GM21360 (cell line): ENCODE measurements at regions not wholly inside any gene's neighbourhood (a gene's known extent, or its start where the extent isn't known, plus 50 kb on each side); places are given as distances from the start of the nearest gene placed in this dataset.
"Not testable (repeated sequence)": the region's sequence is repeated elsewhere in the genome, so short reads cannot be mapped to it uniquely, and the experiment has no call there.

Experiments
- ATAC-seq: cut with Tn5 transposase; IDR thresholded peaks from one replicate; pipeline ENCODE4 v1.9.1; 2021; ENCODE audit warnings: mild to moderate bottlenecking, moderate library complexity; ENCODE audit not compliant: unreplicated experiment

DNA sequence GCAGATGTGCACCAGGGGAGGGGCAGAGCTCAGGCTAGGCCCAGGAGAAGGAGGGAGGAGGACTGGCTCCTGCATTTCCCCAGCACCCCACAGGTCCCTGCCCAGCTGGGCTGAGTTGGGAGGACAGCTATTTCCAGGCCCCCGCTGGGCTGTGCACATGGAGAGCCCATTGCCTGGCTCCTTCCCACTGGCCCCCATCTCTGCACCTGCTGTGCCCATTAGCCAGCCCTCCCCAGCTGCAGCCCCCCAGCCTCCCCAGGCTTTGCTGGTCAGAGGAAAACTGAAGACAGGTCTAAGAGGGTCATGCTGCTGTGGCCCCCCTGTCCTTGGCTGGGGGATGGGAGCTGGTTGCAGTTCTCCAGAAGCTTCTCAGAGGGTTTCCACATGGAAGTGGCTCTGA is 81.8 kb upstream of the SHANK2 start:
- ATAC-seq = no peak

DNA sequence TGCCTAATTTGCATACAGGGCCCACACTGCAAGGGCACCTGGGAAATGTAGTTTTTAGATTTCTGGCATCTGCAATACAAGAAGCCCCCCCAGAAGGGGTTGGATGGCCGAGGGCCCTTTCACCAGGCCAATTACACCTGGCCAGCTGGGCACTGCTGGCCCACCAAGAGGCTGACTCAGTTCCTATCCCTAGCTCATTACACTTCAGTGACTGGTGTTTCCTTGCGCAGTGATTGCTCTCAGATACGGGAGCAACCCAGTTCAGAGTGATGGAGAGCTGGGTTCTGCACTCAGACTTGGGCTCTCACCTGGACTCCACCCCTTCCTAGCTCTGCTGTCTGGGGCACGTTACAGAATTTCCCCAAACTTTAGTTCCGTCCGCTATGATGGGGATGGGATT is 81.1 kb upstream of the SHANK2 start:
- no peak for ATAC-seq

DNA sequence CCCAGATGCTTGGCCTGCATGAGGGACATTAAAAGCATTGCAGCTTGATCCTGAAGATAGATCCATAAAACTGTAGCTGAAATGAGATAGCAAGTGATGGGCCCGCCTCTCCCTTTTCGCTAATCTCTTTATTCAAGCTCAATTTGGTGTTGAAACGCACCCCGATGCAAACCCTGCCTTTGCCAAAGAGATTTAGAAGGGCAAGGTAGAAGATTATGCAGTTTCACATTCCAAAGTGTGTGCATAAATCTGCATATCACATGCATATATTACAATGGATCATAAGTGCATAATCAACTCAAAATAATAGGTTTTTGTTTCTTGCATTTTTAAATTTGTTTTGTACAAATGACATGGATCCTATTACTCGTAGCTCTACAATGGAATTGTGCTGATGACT is 80.1 kb upstream of the SHANK2 start:
- no peak for ATAC-seq

DNA sequence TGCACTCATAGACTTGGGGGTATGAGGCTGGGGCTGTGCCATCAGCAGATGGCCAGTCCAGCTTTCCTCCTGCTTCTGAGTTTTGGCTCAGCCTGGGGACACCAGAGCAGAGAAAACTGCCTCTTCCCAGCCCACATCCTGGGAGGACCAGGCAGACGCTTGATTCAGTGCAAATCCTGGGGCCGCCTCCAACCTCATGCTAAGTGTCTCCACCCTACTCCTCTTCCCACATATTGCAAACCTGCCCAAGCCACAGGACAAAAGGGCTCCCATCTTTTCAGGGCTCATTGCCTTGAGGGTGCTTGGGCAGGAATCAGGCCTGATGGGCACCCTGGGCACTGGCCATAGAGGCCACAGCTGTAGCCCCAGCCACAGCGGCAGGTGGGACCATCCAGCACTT is 79.7 kb upstream of the SHANK2 start:
- no peak for ATAC-seq

DNA sequence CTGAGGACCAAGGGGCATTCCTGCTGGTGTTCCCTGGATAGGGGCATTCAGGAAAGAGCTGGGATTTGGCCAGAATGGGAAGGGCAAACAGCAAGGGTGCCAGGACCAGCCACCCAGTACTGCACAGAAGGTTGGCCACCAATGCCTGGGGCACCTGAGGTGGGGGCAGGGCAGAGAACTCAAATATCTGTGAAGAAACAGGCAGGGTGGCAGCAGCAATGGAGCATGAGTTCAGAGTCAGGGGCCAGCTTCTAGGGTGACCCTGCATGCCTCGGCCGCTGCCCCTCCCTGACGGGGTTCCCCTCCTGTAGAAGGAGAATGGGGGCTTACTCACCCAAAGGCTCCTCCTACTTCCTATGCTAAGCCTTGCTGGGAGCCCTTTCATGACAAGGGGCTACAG is 79.3 kb upstream of the SHANK2 start:
- no peak for ATAC-seq

DNA sequence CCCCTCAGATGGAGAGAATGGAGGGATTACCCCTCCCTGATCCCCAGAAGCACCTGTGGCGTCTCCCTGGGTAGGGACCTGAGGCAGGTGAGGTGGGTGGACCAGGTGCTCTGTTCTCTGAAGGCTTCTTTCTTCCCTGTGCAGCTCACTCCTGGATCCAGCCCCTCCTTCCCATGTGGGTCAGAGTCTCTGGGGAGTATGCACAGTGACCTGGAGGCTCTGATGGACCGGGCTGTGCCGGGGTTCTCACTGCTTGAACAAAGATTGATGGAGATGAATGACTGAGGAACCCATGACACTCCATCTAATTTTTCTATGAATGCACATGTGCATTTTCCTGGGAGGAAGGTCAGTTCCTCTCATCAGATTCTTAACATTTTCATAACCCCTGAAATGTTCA is 78.6 kb upstream of the SHANK2 start:
- no peak for ATAC-seq

DNA sequence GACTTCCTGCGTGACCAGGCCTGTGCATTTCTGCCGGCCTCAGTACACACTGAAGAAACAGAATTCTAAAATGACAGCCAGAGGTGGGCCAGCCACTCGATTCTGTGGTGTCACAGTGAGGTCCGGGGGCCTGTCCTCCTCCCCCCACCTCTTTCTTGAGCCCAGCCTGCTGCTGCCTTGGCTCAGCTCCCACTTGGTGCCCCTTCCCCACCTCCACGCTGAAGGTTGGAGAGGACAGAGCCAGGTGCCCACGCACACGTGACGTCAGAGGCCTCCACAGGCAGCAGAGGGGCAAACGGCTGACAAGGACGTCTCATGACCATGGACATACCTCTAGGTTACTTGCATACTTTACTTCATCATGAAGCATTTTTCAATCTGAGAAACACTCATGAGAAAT is 78.0 kb upstream of the SHANK2 start:
- ATAC-seq = no peak

DNA sequence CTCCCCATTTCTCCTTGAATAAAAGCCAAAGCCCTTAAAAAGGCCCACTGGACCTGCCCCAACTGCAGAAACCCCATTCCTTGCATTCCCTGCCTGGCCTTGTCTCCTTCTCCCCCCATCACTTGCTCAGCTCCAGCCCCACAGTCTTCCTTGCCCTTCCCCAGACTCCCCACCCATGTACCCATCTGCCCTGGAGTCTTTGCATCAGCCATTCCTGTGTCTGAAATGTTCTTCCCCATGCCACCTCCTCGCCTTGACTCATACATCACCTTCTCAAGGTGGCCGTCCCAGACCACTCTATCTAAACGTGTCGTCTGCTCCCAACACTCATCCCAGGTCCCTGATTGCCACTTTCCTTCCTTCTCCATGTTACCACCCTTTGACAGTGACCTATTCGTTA is 77.4 kb upstream of the SHANK2 start:
- no peak for ATAC-seq

DNA sequence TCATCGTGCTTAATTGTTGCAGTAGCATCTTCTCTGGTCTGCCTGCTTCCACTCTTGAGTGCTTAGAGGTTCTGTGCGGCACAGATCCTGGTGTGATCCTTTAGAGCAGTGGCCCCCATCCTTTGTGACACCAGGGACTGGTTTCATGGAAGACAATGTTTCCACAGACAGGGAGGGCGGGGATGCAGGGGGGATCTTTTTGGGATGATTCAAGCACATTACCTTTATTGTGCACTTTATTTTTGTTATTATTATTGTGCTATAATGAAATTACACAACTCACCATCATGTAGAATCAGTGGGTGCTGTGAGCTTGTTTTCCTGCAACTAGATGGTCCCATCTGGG is 76.8 kb upstream of the SHANK2 start:
- no peak for ATAC-seq

DNA sequence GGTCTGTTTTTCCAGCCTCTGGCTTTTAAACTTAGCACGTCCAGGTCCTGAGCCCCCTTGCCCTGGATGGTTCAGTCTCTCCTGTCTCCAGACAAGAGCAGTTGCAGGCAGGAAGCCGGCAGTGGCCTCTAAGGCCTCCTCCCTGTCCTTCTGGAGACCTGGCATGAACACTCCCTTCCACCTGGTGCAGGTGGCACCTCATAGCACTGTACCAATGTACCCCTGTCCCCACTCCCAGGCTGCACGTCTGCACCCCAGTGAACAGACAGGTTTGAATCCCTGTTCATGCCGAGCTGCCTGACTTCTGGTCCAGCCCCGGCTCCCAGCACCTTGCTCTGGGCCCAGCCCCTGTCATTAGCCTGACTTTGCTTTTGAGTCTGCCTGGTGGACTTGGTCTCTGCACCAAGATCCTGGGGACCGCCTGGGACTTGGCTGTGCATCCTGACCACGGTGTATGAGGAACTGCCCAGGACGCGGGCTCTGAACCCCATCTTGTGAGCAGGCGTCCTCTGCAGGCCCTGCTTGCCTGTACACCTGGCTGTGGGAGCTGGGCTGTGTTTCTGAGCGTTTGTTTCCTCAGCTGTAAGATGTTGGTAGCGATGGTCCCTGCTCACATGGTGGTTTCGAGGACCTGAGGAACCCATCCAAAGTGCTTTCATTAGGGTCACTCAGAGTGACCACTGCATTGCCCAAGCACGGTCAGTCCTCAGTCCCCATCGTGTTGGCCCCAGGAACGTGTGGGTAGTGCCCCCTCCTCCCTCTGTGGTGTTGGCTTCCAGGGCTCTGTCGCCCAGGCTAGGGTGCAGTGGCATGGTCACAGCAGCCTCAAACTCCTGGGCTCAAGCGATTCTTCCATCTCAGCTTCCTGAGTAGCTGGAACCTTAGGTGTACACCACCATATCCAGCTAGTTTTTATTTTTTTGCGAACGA is 75.0 kb upstream of the SHANK2 start:
- ATAC-seq = no peak

DNA sequence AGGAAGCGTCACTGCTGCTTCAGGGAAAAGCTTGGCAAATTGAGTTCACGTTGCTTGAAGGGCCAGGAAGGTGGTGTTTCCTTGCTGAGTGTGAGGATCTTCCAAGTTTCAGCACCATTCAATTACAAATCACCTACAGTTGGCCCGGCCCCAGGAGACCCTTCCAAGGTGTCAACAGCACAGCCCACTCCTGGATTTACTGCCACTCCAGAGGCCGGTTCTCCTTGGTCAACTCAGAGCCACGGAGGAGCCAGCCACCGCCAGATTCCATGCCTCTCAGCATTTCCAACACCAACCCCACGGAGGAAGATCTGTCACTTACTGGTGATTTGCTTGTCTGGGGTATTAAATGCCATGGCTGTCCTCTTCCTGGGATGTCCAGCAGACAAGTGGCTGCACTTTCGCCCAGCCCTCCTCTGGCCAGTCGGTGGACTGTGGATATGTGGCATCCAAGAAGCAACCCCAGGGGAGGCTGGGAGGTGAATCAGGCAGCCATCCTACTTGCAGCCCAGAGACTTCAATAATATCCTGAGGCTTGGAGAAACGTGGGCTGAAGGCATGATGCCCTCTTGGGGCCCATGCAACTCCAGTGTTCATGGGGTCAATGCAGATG is 74.1 kb upstream of the SHANK2 start:
- no peak for ATAC-seq

DNA sequence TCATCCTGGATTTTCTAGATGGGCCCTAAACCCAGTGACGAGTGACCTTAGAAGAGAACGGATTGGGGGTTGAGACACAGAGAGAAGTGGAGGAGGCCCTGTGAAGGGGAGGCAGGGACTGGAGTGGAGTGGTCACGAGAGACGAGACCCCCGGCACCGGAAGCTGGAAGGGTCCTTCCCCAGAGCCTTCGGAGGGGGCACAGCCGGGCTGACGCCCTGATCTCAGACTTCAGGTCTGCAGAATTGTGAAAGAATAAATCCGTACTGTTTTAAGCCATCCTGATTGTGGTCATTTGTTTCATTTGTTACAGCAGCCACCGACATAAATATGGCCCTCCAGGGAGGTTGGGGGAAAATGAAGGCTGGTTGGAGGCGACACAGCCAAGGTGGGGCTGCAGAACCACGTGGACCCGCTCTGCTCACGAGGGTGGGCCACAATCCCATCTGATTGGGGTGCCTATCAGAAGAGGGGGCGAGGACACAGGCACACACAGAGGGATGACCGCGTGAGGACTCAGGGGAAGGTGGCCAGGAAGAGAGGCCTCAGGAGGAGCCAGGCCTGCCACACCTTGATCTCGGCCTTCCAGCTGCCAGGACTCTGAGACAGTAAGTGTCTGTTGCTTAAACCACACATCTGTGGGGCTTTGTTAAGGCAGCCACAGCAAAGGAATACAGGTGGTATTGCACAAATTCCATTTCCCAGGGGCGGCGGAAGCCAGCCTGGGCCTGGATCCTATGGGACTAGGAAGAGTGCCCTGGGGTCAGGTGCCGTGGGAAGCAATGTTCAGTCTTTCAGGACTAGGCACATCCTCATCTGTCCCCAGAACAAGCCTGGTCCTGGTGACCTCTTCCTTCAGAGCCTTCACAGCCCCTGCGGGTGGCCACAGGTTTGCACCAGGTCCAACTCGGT is 73.3 kb upstream of the SHANK2 start:
- ATAC-seq = no peak

DNA sequence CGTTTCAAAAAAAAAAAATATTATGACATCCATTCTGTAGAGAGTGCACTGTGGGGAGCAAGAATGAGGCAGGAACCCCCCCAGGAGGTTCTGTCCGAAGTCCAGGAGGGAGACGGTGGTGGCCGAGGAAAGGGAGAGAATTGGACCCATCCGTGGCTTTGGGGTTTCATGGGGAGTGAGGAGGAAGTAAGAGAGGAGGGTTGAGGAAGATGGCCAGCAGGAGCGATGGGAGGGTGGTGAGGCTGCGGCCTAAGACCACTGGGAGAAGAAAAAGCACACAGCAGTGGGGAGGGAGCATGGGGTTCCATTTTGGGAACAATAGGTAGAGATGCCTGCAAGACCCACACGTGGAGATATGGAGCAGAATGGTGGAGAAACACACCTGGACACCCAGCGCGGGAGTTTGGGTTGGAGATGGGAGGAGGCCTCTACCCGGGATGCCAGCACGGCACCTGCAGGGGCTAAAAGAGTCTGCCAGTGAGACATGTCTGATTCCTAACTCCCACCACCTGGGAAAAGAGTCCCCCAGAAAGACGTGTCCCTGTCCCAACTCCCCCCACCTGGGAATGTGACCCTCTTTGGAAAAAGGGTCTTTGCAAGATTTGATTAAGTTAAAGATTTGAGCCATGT is 72.5 kb upstream of the SHANK2 start:
- ATAC-seq = no peak

DNA sequence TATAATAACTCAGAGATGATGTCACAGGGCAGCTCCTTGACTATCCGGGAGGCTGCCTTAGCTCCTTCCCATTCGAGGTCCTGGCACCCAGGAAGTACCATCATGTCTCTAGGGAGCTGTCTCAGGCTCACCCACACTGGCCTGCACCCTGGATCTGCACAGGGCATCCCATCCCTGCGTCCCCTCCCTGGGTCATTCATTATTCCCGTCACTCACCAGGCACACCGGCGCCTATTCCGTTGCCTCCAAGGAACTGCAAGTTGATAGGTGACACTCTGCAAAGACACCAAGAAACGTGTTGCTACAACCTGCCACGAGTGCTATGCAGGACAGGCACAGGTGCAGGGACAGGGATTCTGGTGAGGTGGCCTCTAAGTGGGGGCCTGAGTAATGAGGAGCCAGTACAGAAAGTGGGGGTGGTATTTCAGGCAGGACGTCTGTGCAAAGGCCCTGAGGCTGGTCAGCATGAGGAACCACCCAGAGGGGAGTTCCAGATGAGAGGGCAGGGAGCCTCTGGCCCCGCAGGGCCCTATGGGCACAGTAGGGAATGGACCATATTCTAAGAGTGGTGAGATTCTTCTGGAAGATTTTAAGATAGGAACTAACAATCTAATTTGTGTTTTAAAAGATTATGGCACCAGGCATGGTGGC is 71.6 kb upstream of the SHANK2 start:
- no peak for ATAC-seq

DNA sequence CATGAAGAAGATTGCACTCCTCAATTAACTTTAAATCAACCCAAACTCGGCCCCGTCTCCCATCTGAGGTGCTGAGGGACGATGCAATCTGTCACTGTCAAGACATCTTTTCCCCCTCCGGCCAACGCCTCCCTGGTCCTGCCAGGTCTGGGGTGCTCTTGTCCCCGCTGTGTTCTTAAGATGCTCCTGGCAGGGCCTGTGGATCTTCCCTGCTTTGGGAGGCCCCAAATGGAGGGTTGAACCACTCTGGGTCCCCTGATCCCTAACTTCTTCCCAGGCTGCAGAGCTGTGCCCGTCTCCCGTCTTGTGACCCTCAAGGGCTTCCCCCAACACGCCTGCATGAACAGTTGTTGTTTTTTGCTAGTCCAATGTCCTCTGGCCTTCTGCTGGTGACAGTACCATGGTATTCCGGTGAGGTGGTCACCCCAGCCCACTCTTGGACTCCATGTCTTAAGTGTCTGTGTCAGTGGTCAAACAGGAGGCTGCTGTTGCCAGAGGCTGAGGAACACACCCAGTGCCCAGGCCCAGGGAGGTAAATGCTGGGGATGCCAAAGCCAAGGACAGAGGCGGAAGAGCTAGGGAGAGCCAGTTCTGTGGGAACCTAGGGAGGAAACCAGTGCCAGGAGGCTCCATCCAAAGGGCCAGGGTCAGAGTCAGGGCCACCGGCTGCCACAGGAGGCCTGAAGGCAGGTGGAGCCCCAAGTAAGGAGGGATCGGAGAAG is 70.6 kb upstream of the SHANK2 start:
- ATAC-seq = no peak

DNA sequence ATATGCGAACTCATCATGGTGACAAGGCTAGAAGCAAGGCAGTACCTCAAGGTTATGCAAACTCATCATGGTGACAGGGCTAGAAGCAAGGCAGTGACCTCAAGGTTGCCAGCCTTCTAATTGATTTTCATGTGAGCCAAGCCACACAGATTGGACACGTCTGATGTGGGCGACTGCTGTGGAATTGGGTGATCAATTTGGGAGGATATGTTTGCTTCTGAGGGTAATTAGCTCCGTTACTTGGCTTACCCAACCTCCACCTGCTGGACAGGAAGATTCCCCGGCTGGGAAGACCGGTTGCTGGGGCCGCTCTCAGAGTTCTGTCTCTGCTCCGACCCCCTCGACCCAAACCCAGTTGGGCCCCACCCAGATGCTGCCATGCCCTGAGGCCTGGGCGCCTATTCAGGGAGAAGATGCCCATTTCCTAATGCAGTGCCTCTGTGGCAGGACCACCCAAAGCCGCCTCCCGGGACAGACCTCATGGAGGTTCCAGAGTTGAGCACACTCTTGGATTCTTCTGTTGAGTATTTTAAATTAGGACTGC is 69.9 kb upstream of the SHANK2 start:
- ATAC-seq = no peak

DNA sequence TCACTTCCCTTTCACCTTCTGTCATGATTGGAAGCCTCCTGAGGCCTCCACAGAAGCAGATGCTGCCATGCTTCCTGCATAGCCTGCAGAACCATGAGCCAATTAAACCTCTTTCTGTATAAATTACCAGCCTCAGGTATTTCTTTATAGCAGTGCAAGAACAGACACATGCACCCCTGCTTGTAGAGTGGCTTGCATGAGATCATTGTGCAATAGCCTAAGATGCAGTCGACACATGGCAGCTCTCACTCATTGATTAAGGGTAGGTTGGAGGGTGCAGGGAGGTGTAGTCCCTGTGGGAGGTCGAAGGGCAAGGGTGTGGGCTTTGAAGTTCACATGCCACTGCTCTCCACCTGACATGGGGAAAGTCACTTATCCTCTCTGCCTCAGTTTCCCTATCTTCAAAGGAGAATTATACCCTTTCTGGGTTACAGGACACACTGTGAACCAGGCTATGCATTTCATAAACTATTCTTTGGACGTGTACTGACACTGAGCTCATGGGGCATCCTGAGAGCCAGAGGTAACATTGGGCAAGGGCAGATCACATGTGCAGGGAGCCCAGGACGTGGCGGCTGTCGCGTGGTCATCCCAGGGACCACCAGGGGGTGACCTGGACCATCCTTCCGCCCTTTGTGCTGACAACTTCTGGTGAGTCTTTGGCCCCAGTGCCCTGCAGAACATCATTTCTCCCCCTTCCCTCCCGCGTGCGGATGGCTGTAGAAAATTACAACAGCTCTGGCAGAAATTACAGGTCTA is 69.2 kb upstream of the SHANK2 start:
- no peak for ATAC-seq

DNA sequence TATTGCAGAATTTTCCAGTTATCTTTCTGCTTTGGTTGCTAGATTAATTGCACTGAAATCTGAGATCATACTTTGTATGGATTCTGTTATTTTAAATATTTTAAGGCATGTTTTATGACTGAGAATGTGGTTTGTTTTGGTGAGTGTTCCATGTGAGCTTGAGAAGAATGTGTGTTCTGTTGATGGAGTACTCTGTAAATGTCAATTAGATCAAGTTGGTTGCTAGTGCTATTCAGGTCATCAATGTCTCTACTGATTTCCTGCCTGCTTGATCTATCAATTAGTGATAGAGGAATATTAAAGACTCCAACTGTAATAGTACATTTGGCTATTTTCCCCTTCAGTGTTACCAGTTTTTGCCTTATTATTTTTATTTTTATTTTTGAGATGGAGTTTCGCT is 64.3 kb upstream of the SHANK2 start:
- ATAC-seq = no peak

DNA sequence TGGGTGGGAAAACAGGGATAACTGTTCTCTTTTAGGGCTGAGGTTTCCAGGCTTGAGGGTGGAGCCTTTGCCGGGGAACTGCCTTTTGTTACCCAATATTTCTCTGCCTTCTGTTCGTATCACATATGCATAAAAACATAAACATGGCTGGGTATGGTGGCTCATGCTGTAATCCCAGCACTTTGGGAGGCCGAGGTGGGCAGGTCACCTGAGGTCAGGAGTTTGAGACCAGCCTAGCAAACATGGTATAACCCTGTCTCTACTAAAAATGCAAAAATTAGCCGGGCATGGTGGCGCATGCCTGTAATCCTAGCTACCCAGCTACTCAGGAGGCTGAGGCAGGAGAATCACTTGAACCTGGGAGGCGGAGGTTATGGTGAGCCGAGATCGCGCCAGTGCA is 60.2 kb upstream of the SHANK2 start:
- ATAC-seq = not testable (repeated sequence)
